GM19438 (cell line): ENCODE measurements at regions not wholly inside any gene's neighbourhood (a gene's known extent, or its start where the extent isn't known, plus 50 kb on each side); places are given as distances from the start of the nearest gene placed in this dataset.
"Not testable (repeated sequence)": the region's sequence is repeated elsewhere in the genome, so short reads cannot be mapped to it uniquely, and the experiment has no call there.

Source experiments
- ATAC-seq: cut with Tn5 transposase; IDR thresholded peaks from one replicate; pipeline ENCODE4 v1.9.1; 2021; ENCODE audit warnings: low read depth; ENCODE audit not compliant: unreplicated experiment

DNA sequence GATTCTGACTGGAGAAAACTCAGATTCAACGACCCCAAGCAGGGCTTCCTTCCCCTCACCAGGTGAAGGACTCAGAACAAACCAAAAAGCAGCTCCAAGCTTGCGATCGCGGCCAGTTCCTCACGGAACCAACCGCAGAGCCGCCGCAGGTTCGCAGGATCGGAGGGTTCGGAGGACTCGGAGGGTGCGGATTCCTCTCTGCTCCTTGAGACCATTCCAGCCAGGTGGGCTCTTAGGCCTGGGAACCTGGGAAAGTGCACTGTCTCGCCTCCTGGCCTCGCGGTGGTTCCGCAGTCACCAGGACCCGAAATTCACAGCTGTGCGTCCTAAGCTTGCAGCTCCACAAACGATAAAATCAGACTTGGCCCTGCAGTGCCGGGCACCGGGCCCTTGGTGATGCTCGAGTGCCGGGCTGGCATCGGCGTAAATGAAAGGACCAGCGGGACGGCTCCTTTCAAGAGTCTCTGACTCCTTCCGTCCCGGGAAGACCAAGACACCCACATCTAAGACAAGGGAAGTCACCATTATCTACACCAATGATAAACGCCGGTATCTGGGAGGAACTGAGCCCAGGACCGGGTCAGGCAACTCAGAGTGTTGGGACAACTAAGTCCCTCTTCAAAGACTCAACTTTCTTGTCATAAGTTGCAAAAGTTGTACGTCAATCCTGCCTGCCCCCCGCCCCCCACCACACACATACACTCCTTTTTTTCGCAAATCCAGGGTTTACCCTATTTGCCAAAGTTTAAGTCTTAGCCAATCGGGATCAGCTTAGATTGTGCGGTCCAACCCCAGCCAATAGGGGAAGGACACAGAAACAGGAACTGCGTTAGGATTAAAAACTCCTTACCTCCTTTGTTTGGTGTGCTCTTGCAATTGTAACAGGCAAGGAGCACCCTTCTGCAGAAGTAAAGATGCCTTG lies 69.8 kb upstream of the PRSS16 start:
- ATAC-seq = peak; percentile 50

- ATAC-seq = peak; percentile 23
Observed at GRCh38 chr6:27178407-27178730, 69.1 kb upstream of the PRSS16 start.

- no peak for ATAC-seq
Observed at GRCh38 chr6:27178860-27179259, 68.6 kb upstream of the PRSS16 start.

GRCh38 chr6:27183060-27183832 lies 64.3 kb upstream of the PRSS16 start:
- ATAC-seq = no peak

- no peak for ATAC-seq
Observed at GRCh38 chr6:27187231-27188060, 60.1 kb upstream of the PRSS16 start.

DNA sequence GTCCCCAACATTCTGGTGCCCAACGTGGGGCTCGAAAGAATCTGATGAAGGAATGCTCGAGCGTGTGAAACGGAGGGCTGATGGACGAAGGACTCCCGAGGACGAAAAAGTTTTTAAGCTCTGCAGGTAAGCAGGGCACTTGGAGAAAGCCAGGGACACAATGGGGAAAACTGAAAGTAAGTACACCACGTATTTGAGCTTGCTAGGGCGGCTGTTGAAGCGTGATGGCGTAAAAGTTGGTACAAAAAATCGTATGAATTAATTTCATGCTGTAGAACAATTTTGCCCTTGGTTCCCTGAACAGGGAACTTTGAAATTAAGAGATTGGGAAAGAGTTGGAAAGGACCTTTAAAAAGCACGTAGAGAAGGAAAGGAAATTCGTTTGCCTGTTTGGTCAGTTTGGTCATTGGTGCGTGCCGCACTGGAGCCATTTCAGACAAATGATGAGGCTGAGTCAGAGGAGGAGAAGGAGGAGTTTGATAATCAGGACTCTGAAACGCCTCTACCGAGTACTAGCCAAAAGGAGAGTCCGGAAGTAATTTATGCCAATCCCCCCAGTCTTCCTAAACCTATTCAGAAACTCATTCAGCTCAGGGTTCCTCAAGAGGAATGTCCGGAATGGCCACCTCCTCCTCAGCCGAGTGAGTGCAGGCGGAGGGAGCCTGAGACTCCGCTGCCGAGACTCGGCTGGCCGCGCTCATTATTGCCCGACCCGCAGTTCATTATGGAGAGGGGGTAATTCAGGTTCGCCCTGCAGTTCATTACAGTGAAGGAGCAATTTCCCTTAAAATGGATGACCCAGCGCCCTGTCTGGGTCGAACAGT lies 59.2 kb upstream of the PRSS16 start:
- peak; percentile 75 for ATAC-seq

DNA sequence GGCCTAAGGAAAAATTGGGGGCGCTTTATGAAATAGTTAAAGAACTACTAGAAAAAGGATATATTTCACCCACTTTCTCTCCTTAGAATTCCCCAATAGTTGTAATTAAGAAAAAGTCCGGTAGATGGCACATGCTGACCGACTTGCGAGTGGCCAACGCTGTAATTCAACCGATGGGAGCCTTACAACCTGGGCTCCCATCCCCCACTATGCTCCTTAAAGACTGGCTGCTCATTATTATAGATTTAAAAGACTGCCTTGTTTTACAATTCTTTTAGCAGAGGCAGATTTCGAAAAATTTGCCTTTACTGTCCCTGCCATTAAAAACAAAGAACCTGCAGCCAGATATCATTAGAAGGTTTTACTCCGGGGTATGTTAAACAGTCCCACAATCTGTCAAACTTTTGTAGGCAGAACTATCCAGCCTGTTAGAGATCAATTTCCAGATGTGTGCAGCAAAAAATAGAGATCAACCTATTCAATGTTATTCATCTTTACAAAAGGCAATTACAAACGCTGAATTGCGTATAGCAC lies 58.5 kb upstream of the PRSS16 start:
- ATAC-seq = peak; percentile 74

- no peak for ATAC-seq
Observed at GRCh38 chr6:27190126-27190525, 57.4 kb upstream of the PRSS16 start.

GRCh38 chr6:27194453-27194852 lies 53.0 kb upstream of the PRSS16 start:
- ATAC-seq = not testable (repeated sequence)

GRCh38 chr6:27195547-27195946 lies 52.0 kb upstream of the PRSS16 start:
- not testable (repeated sequence) for ATAC-seq
